HepG2 (cell line): ENCODE measurements at regions not wholly inside any gene's neighbourhood (a gene's known extent, or its start where the extent isn't known, plus 50 kb on each side); places are given as distances from the start of the nearest gene placed in this dataset.

Experiments used
- ATAC-seq: fragments of 200-7000 bp; cut with Tn5 transposase; 3 replicates; pipeline ENCODE4 v1.9.1; 2020; ENCODE audit warnings: mild to moderate bottlenecking, moderate library complexity
- BruUV-seq: library from RNA; stranded (reverse); fragments of 400-500 nt; replicated peaks from 2 replicates; lab custom pipeline; 2021; lab: Mats Ljungman, UMichigan
- CTCF ChIA-PET: fragments of 300-600 bp; formaldehyde crosslinking; extraction: SDS; loops from one replicate; lab custom pipeline; 2021; ENCODE audit warnings: low total read pairs, inconsistent platforms, low intra/inter-chr PET ratio; lab: Yijun Ruan, JAX
- POLR2A ChIA-PET: fragments of 350-600 bp; sonication (Branson Sonifier 250); formaldehyde crosslinking; loops from one replicate; lab custom pipeline; 2020; ENCODE audit warnings: antibody characterized with exemption, inconsistent platforms; lab: Yijun Ruan, JAX
- DNase-seq: peaks from one replicate; pipeline ENCODE4 v3.0.0-alpha.2; 2015; ENCODE audit warnings: low spot score
- FAIRE-seq: peaks from 3 replicates; lab custom pipeline; 2011; peaks lifted over from hg19 to GRCh38; lab: Jason Lieb, UNC
- H2AFZ ChIP-seq: one replicate; pipeline ENCODE4 v1.6.1; 2011; ENCODE audit warnings: low read length, inconsistent platforms
- H3K27ac ChIP-seq: fragments of 300-600 bp; 3 replicates; pipeline ENCODE4 v1.8.0; 2011; ENCODE audit warnings: mixed run types, mild to moderate bottlenecking, mixed read lengths, low read length, inconsistent platforms; ENCODE audit not compliant: insufficient read depth; ENCODE audit errors: extremely low read length
- H3K27me3 ChIP-seq, 2 experiments: fragments of 200-600 bp in 1 of 2; 2 replicates in 1 of 2; 3 replicates in 1 of 2; pipeline versions ENCODE4 v1.6.0 to v1.8.0; 2011; ENCODE audit warnings: low read length in 2 of 2, mild to moderate bottlenecking in 2 of 2, moderate library complexity in 2 of 2, inconsistent platforms in 1 of 2; ENCODE audit not compliant: insufficient read depth in 2 of 2, control insufficient read depth in 1 of 2
- H3K36me3 ChIP-seq, 2 experiments: fragments of 200-600 bp in 1 of 2; replicated peaks in 1 of 2; 2 replicates in 1 of 2; 3 replicates in 1 of 2; pipeline versions ENCODE4 v1.5.1 to v1.8.0; 2011; ENCODE audit warnings: low read length in 2 of 2, inconsistent platforms in 1 of 2; ENCODE audit not compliant: insufficient read depth in 2 of 2, control insufficient read depth in 1 of 2
- H3K4me1 ChIP-seq: 2 replicates; pipeline ENCODE4 v1.5.1; 2012; ENCODE audit warnings: low read length, inconsistent platforms; ENCODE audit not compliant: insufficient read depth
- H3K4me2 ChIP-seq: 2 replicates; pipeline ENCODE4 v1.6.0; 2011; ENCODE audit warnings: low read depth, low read length, inconsistent platforms
- H3K4me3 ChIP-seq, 3 experiments: fragments of 200-600 bp in 1 of 3; sonication (generic), shearing (Covaris generic) in 1 of 3; replicated peaks in 1 of 3; 2 replicates each; pipeline ENCODE4 v1.5.1; 2011 to 2016; ENCODE audit warnings: low read length in 3 of 3, inconsistent platforms in 2 of 3, low read depth in 2 of 3, mild to moderate bottlenecking in 2 of 3, control low read depth in 1 of 3, mixed read lengths in 1 of 3; ENCODE audit not compliant: insufficient read depth in 1 of 3
- H3K79me2 ChIP-seq: one replicate; pipeline ENCODE4 v1.6.1; 2011; ENCODE audit warnings: low read length, inconsistent platforms; ENCODE audit not compliant: insufficient read depth
- H3K9ac ChIP-seq: 2 replicates; pipeline ENCODE4 v1.6.0; 2011; ENCODE audit warnings: mild to moderate bottlenecking, low read depth, low read length, inconsistent platforms; ENCODE audit not compliant: insufficient read depth
- H3K9me3 ChIP-seq: 2 replicates; pipeline ENCODE4 v1.5.1; 2012; ENCODE audit warnings: mild to moderate bottlenecking, low read length
- H4K20me1 ChIP-seq: 2 replicates; pipeline ENCODE4 v1.6.0; 2011; ENCODE audit warnings: inconsistent platforms, mild to moderate bottlenecking, low read length, moderate library complexity; ENCODE audit not compliant: insufficient read depth
- CBFB ChIP-seq: sonication (generic); formaldehyde crosslinking; IDR thresholded peaks from 2 replicates; pipeline ENCODE4 v1.4.0; 2020; ENCODE audit warnings: missing genetic modification reagents
- CTCF ChIP-seq: sonication (generic); formaldehyde crosslinking; IDR thresholded peaks from 2 replicates; pipeline ENCODE4 v1.5.0; 2020; ENCODE audit warnings: mild to moderate bottlenecking, missing genetic modification reagents, moderate library complexity
- FOXK2 ChIP-seq: fragments of 450-650 bp; IDR thresholded peaks from 2 replicates; pipeline ENCODE4 v1.6.1; 2016
- GLI4 ChIP-seq: sonication (generic); formaldehyde crosslinking; IDR thresholded peaks from 2 replicates; pipeline ENCODE4 v1.5.1; 2020; ENCODE audit warnings: missing genetic modification reagents, mild to moderate bottlenecking, moderate library complexity, borderline replicate concordance
- IRX3 ChIP-seq: sonication (generic); formaldehyde crosslinking; IDR thresholded peaks from 2 replicates; pipeline ENCODE4 v1.8.1; 2023; ENCODE audit warnings: mild to moderate bottlenecking, low read depth, missing genetic modification reagents, borderline replicate concordance
- KDM3A ChIP-seq: IDR thresholded peaks from 2 replicates; pipeline ENCODE4 v1.6.1; 2018; ENCODE audit warnings: low read depth, missing compliant biosample characterization
- KDM5B ChIP-seq: sonication (generic); formaldehyde crosslinking; IDR thresholded peaks from 2 replicates; pipeline ENCODE4 v1.4.0; 2020; ENCODE audit warnings: missing genetic modification reagents, mild to moderate bottlenecking, borderline replicate concordance
- KLF16 ChIP-seq, 2 experiments: sonication (generic) in 1 of 2; formaldehyde crosslinking in 1 of 2; IDR thresholded peaks; 2 replicates each; pipeline versions ENCODE4 v1.6.1 to v1.8.0; 2016 to 2023; ENCODE audit warnings: missing genetic modification reagents in 2 of 2, missing compliant biosample characterization in 1 of 2
- NFRKB ChIP-seq: fragments of 450-650 bp; IDR thresholded peaks from 2 replicates; pipeline ENCODE4 v1.6.1; 2017
- NR0B2 ChIP-seq: sonication (generic); formaldehyde crosslinking; IDR thresholded peaks from 2 replicates; pipeline ENCODE4 v1.4.0; 2020; ENCODE audit warnings: mild to moderate bottlenecking, missing genetic modification reagents
- RFXANK ChIP-seq: IDR thresholded peaks from 2 replicates; pipeline ENCODE4 v1.6.1; 2016
- TCF7 ChIP-seq: sonication (generic); IDR thresholded peaks from 2 replicates; pipeline ENCODE4 v1.6.1; 2016; ENCODE audit warnings: antibody characterized with exemption, low read depth
- ZBTB7A ChIP-seq: sonication (generic); formaldehyde crosslinking; IDR thresholded peaks from 2 replicates; pipeline ENCODE4 v1.8.0; 2022; ENCODE audit warnings: mild to moderate bottlenecking, missing genetic modification reagents
- ZNF224 ChIP-seq: sonication (generic); formaldehyde crosslinking; IDR thresholded peaks from 2 replicates; pipeline ENCODE4 v1.5.0; 2020; ENCODE audit warnings: mild to moderate bottlenecking, missing genetic modification reagents
- ZNF280B ChIP-seq: sonication (generic); formaldehyde crosslinking; IDR thresholded peaks from 2 replicates; pipeline ENCODE4 v1.5.0; 2020; ENCODE audit warnings: missing genetic modification reagents, mild to moderate bottlenecking, borderline replicate concordance
- ZNF343 ChIP-seq: sonication (generic); formaldehyde crosslinking; IDR thresholded peaks from 2 replicates; pipeline ENCODE4 v1.4.0; 2020; ENCODE audit warnings: mild to moderate bottlenecking, missing genetic modification reagents
- ZNF614 ChIP-seq: IDR thresholded peaks from 2 replicates; pipeline ENCODE4 v1.6.1; 2018; ENCODE audit warnings: missing biosample characterization, missing genetic modification reagents, inconsistent platforms, borderline replicate concordance
- ZNF639 ChIP-seq: conservative IDR thresholded peaks from 2 replicates; pipeline ENCODE4 v1.6.1; 2018; ENCODE audit warnings: missing genetic modification reagents
- ZNF772 ChIP-seq: sonication (generic); formaldehyde crosslinking; IDR thresholded peaks from 2 replicates; pipeline ENCODE4 v1.5.0; 2020; ENCODE audit warnings: mild to moderate bottlenecking, missing genetic modification reagents
- ZSCAN5A ChIP-seq: sonication (generic); formaldehyde crosslinking; IDR thresholded peaks from 2 replicates; pipeline ENCODE4 v1.8.0; 2022; ENCODE audit warnings: mild to moderate bottlenecking, missing genetic modification reagents, borderline replicate concordance
- WGBS: methylation state at CpG from one replicate; pipeline ENCODE4 v1.1.6; 2017; ENCODE audit warnings: low lambda C conversion rate; 5-methylcytosine and 5-hydroxymethylcytosine counted together
- in situ Hi-C: cut with HindIII; loops from 2 replicates; pipeline ENCODE4 v1.10.0; 2017; ENCODE audit warnings: low pct_unique_long_range_greater_than_20kb; ENCODE audit not compliant: extremely low pct_ligation_motif_present
- intact Hi-C: fragments of 100-400 bp; cut with micrococcal nuclease; formaldehyde crosslinking; loops from one replicate; pipeline ENCODE4 v1.10.0; 2022; ENCODE audit not compliant: unreplicated experiment

- no peaks in the 10 kb centered on the region for H3K9me3 ChIP-seq
- no peaks in the 10 kb centered on the region for H4K20me1 ChIP-seq
- in situ Hi-C loops (no loop called here), intact Hi-C loops (no loop called here)
- DNase-seq (no peak), FAIRE-seq (no peak), ATAC-seq (no peak)
- BruUV-seq: no TSS peak
- no peak for TF ChIP-seq KDM5B (CRISPR knock-in tag)
- TF ChIP-seq RFXANK (CRISPR knock-in tag): no peak
- no peak for TF ChIP-seq FOXK2
- TF ChIP-seq ZNF772 (CRISPR knock-in tag): no peak
- no peak for TF ChIP-seq CBFB (CRISPR knock-in tag)
- no peak for TF ChIP-seq NFRKB
- no peak for TF ChIP-seq ZSCAN5A (CRISPR knock-in tag)
- no peak for TF ChIP-seq ZBTB7A (CRISPR knock-in tag)
- TF ChIP-seq CTCF (CRISPR knock-in tag): no peak
- no peak for TF ChIP-seq ZNF343 (CRISPR knock-in tag)
- TF ChIP-seq KDM3A: no peak
- no peak for TF ChIP-seq GLI4 (CRISPR knock-in tag)
- TF ChIP-seq IRX3 (CRISPR knock-in tag): no peak
- TF ChIP-seq TCF7: no peak
- TF ChIP-seq KLF16 (CRISPR knock-in tag; IDR thresholded peaks at IDR 0.05): no peak
- TF ChIP-seq ZNF639: no peak
- TF ChIP-seq ZNF280B (CRISPR knock-in tag): no peak
- TF ChIP-seq NR0B2 (CRISPR knock-in tag): no peak
- no peak for TF ChIP-seq ZNF224 (CRISPR knock-in tag)
- no peak for TF ChIP-seq ZNF614
- no peaks in the 10 kb centered on the region for H3K36me3 ChIP-seq
- WGBS: 0% methylated on average over 3 of the region's 3 CpGs
- no peaks in the 10 kb centered on the region for H3K4me1 ChIP-seq
- no peak overlapping the region for H3K27ac ChIP-seq
- H3K27me3 ChIP-seq: no peaks in the 10 kb centered on the region; a peak in 1 of 5 replicates
- H3K79me2 ChIP-seq: no peaks in the 10 kb centered on the region
- H3K4me3 ChIP-seq: no peak overlapping the region
- no peak overlapping the region for H3K9ac ChIP-seq
- no peak overlapping the region for H2AFZ ChIP-seq
- ChIA-PET POLR2A (no interaction called here), CTCF (no interaction called here)
- no peak overlapping the region for H3K4me2 ChIP-seq
Observed at GRCh38 chr18:2368102-2368501, 203.2 kb downstream of the METTL4 start.
